ENCODE measurements at regions not wholly inside any gene's neighbourhood (a gene's known extent, or its start where the extent isn't known, plus 50 kb on each side); places are given as distances from the start of the nearest gene placed in this dataset.

GRCh38 chr9:89719202-89719601 is 114.4 kb downstream of the GADD45G start:
- H3K27ac ChIP-seq, result no peak overlapping the region
- no peaks in the 10 kb centered on the region for H3K27me3 ChIP-seq
- no peak overlapping the region for H3K4me3 ChIP-seq
- no peak for DNase-seq
- H3K36me3 ChIP-seq, result no peaks in the 10 kb centered on the region
- TF ChIP-seq POLR2A (IDR thresholded peaks at IDR 0.05) (no peak), CTCF (IDR thresholded peaks at IDR 0.05) (no peak)
- H3K4me1 ChIP-seq, result no peaks in the 10 kb centered on the region
- intact Hi-C loops (cut with DNase I; ENCODE audit: low total_unique reads), result no loop called here
- no peaks in the 10 kb centered on the region for H3K9me3 ChIP-seq

GRCh38 chr9:89720696-89721175 is 115.9 kb downstream of the GADD45G start:
- H3K4me1 ChIP-seq, result no peaks in the 10 kb centered on the region
- peak overlapping the region in 1 of 2 donors; percentile 50 for H3K27ac ChIP-seq
- DNase-seq, result no peak
- no peaks in the 10 kb centered on the region for H3K9me3 ChIP-seq
- no peaks in the 10 kb centered on the region for H3K36me3 ChIP-seq
- no peak overlapping the region for H3K4me3 ChIP-seq
- no peaks in the 10 kb centered on the region for H3K27me3 ChIP-seq
- intact Hi-C loops (cut with DNase I; ENCODE audit: low total_unique reads), result no loop called here
- TF ChIP-seq POLR2A (IDR thresholded peaks at IDR 0.05) (no peak), CTCF (IDR thresholded peaks at IDR 0.05) (no peak)

- no peaks in the 10 kb centered on the region for H3K36me3 ChIP-seq
- no peak overlapping the region for H3K4me3 ChIP-seq
- peak overlapping the region; percentile 8 to 50 for H3K27ac ChIP-seq
- no peaks in the 10 kb centered on the region for H3K9me3 ChIP-seq
- peak; percentile 46 to 56 for DNase-seq
- H3K27me3 ChIP-seq, result no peaks in the 10 kb centered on the region
- no peaks in the 10 kb centered on the region for H3K4me1 ChIP-seq
- intact Hi-C loops (cut with DNase I; ENCODE audit: low total_unique reads), result no loop called here
- TF ChIP-seq CTCF (IDR thresholded peaks at IDR 0.05) (no peak), POLR2A (IDR thresholded peaks at IDR 0.05) (no peak)
Observed at GRCh38 chr9:89721176-89721700, 116.4 kb downstream of the GADD45G start.

- Histone ChIP-seq H3K27ac (peak overlapping the region; percentile 8 to 29), H3K36me3 (no peaks in the 10 kb centered on the region), H3K4me1 (no peaks in the 10 kb centered on the region), H3K9me3 (no peaks in the 10 kb centered on the region), H3K4me3 (no peak overlapping the region), H3K27me3 (no peaks in the 10 kb centered on the region)
- no peak for DNase-seq
- no peak for TF ChIP-seq POLR2A (IDR thresholded peaks at IDR 0.05)
- no peak for TF ChIP-seq CTCF (IDR thresholded peaks at IDR 0.05)
- intact Hi-C loops (cut with DNase I; ENCODE audit: low total_unique reads), result no loop called here
Observed at GRCh38 chr9:89721971-89722530, 117.2 kb downstream of the GADD45G start.

- no peak for TF ChIP-seq POLR2A (IDR thresholded peaks at IDR 0.05)
- no peak for TF ChIP-seq CTCF (IDR thresholded peaks at IDR 0.05)
- H3K27me3 ChIP-seq, result no peaks in the 10 kb centered on the region
- no peaks in the 10 kb centered on the region for H3K9me3 ChIP-seq
- H3K4me3 ChIP-seq, result no peak overlapping the region
- no peaks in the 10 kb centered on the region for H3K4me1 ChIP-seq
- no peaks in the 10 kb centered on the region for H3K36me3 ChIP-seq
- no peak for DNase-seq
- intact Hi-C loops (cut with DNase I; ENCODE audit: low total_unique reads), result no loop called here
- no peak overlapping the region for H3K27ac ChIP-seq
Observed at GRCh38 chr9:89722712-89723111, 117.9 kb downstream of the GADD45G start.
